ENCODE measurements at regions not wholly inside any gene's neighbourhood (a gene's known extent, or its start where the extent isn't known, plus 50 kb on each side); places are given as distances from the start of the nearest gene placed in this dataset.

DNA sequence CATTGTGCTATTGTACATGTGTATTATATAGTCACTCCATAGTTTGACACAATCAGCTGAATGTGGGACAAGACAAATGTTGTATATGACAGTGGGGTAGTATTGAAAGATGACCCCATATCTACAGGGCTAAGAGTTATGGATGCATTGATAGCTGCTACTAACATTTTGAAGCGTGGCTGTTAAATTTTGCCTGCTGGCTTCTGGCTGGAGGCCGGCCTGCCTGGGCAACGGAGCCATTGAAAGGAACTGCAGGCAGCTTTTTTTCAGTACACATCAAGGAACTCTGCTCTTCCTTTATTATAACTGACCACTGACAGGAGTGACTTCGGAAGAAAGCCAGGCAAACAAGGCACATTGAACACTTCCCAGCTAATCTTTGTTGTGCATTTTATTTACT lies 76.1 kb upstream of the TMEM33 start:
- no peak for DNase-seq

- DNase-seq = no peak
These were observed 78.0 kb upstream of the TMEM33 start for GRCh38 chr4:41857226-41857641.

DNA sequence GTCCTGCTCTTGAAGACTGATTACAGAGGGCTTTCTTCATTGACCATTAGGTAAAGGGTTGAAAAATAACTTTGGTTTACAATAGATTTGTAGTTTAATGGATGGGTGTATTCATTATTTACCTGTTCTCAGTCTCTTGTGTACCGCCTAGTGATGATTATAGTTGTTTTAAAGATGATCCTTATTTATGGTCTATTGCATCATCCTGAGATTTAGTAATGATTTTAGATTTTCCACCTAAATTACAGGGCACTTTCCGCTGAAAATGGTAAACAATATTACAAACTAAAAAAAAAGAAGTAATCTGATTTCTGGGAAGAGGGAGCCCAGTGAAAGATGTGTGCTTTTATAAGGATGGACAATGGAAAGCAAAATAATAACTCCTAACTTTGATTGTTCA lies 78.4 kb upstream of the TMEM33 start:
- DNase-seq = no peak

DNA sequence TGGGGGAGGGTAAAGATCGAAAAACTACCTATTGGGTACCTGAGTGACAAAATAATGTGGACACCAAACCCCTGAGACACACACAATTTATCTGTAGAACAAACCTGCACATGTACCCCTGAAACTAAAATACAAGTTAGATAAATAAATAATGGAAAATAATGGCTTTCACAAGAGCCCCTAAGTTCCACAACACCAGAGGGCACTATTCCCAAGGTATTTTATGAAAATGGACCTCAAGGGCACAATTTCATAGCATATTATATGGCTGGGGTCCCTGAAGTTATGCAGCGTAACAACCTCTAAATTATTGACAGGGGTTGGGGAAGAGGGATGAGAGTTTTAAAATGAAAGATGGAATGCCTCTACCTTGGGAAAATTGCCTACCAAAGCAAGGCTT lies 81.3 kb upstream of the TMEM33 start:
- DNase-seq = no peak

GRCh38 chr4:41852229-41852628 lies 83.0 kb upstream of the TMEM33 start:
- DNase-seq = no peak

- no peak for DNase-seq
These were observed 83.6 kb upstream of the TMEM33 start for GRCh38 chr4:41851621-41852020.

DNA sequence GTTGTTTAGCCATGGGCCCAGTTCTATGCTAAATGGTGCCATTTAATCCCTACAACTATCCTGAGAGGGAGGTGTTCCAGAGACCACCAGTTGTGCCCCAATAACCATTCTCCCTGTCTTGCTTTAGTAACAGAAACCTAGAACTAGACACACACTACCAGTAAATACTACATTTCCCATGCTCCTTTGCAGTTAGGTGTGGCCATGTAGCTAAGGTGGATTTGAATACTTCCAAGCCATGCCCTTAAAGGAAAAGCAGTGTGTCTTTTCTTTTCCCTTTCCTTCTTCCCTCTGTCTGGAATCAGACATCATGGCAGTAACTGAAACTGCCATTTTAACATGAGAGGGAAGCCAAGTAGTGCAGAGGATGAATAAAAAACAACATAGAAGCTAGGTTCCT lies 90.9 kb upstream of the TMEM33 start:
- no peak for DNase-seq

DNA sequence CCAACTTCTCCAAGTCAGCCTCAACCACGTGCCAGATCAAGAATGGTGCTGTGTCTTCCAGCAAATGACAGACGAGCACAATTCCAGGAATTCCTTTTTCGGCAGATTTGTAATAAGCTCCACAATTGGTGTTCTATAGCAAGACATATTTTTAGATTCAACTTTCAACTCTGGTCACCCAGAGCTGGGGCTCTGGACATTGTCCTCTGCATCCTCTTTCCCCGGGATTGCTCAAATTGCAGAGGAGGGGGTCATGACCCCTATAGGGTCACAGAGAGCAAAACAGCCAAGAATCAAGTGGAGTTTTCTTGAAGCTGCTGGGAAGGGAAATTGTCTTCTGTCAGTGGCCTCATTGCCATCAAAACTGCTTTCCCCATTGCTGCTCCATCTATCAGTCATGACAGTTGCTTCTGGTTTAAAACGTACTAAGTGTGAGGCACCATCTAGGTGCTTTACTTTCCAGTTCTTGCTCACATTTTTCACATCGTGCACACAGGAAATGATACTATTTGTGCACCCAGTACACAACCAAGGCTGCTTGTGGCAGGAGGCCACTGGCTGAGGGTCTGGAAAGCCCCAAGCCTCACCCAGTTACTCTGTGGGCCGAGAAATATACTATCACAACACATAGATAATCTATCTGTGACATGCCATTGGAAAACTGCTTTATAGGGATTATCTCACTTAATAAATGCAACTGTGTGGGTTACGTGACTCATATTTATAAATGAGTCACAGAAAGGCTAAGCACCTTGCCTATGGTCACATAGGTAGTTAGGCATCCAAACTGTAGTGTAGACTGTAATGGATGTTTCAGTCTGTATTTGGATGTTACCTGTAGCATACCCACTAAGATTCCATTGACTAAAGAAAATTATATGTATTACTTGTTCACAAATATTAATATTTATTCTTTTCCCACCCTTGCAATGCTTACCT lies 91.7 kb upstream of the PHOX2B start:
- DNase-seq = no peak

DNA sequence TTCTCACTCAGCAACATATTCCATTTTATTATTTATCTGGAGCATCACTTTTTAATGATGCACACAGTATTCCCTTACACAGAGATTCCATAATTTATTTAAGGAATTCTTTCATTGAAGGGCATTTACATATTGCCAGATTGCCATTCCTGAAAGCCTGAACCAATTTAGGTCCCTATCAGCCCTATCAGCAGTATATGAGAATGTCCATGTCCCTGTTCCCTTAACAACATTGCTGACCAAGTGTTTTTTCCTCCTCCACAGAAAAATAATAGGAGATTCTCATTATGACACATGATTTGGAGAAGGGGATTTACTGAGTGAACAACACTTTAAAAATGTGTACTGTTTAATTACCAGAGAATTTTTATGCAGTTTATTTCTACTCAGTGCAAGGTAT lies 90.1 kb upstream of the PHOX2B start:
- DNase-seq = no peak

GRCh38 chr4:41835321-41835995 lies 86.9 kb upstream of the PHOX2B start:
- DNase-seq = no peak

DNA sequence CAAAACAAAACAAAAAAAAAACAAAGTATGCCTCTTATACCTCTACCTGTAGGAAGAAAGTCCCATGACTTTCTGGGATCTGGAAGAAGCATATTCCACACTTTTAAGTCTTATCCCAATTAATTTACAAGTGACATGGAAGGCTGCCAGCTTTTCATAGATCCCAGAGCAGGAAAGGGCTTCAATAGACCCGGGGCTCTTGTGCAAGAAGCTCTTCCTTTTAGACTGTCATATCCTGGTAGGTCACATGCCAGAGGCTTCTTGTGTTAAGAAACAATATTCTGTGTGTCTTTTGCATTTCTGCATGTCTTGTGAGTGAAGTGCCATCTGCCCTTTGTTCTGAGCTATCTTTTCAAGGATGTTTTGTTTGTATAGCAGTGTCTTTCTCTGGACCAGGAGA lies 84.4 kb upstream of the PHOX2B start:
- no peak for DNase-seq

- DNase-seq = no peak
These were observed 73.8 kb upstream of the PHOX2B start for GRCh38 chr4:41822325-41822724.

DNA sequence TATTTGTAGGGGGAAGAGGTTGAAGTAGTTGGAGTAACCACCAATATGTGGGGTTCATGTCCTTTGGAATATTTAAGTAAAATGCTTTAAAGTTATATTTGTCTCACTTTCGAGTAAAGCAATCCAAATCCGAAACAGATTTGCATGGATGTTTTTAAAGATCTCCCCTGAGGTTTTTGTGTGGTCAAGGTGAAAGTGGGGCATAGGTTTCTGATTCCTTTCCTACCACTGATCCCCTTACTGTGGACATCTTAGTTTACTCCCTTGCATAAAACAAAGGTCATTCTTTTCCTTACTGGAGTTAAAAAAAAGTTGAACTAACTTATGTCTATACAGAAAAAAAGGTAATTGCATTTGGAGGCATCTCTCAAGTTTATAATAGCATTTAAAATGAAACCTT lies 71.9 kb upstream of the PHOX2B start:
- no peak for DNase-seq

- DNase-seq = no peak
These were observed 71.1 kb upstream of the PHOX2B start for GRCh38 chr4:41819621-41820020.

- DNase-seq = no peak
These were observed 66.9 kb upstream of the PHOX2B start for GRCh38 chr4:41815473-41815872.

GRCh38 chr4:41814565-41814964 lies 66.0 kb upstream of the PHOX2B start:
- DNase-seq = no peak

DNA sequence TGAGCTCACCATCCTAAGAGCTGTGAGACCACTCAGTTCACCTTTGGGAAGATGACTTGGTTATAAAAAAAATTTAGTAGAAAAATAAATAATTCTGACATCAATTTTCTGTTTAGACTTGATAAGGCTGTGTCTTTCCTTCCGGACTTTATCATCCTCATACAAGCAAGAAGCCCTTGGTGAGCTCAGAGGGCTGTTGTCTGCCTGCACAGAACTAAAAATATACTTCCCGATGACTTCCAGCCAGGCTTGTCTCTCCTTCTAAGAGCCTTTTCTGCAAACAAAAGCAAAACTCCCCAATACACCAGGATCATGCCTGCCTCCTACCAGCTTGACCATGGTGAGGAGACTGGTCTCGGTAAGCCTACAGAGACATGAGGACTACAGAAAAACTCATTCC lies 58.3 kb upstream of the PHOX2B start:
- no peak for DNase-seq

DNA sequence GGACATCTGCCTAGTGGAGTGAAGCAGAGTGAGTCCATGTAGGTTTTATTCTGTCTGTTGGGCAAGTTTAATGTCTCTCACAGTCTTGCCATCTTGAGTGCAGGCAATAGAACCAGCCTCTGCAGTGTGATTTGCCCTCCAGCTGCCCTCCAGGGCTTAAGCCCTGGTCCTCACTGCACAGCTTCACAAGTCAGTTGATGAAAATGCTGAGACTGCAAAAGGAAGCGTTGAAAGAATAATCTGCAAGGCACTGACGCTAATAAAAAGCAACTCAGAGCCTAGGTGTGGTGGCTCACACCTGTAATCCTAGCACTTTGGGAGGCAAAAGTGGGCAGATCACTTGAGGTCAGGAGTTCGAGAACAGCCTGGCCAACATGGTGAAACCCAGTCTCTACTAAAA lies 54.1 kb upstream of the PHOX2B start:
- DNase-seq = no peak

- no peak for DNase-seq
These were observed 50.6 kb upstream of the PHOX2B start for GRCh38 chr4:41799126-41799525.

Data from NCI-H774 (cell line).